GM12878 (cell line): ENCODE measurements at regions not wholly inside any gene's neighbourhood (a gene's known extent, or its start where the extent isn't known, plus 50 kb on each side); places are given as distances from the start of the nearest gene placed in this dataset.

ENCODE experiments used
- ATAC-seq: fragments of 200-7000 bp; cut with Tn5 transposase; 3 replicates; pipeline ENCODE4 v1.9.1; 2020; ENCODE audit warnings: mild to moderate bottlenecking, moderate library complexity
- BruUV-seq: library from RNA; stranded (reverse); fragments of 400-500 nt; replicated peaks from 2 replicates; lab custom pipeline; 2021; lab: Mats Ljungman, UMichigan
- CTCF ChIA-PET: fragments of 300-600 bp; sonication (Branson Sonifier 250); formaldehyde crosslinking; extraction: SDS; loops from one replicate; lab custom pipeline; 2021; ENCODE audit warnings: inconsistent platforms; lab: Yijun Ruan, JAX
- POLR2A ChIA-PET: fragments of 350-600 bp; formaldehyde crosslinking; extraction: SDS; loops from one replicate; lab custom pipeline; 2021; ENCODE audit warnings: inconsistent platforms; lab: Charles Lee
- RAD21 ChIA-PET: fragments of 300-600 bp; sonication (Branson Sonifier 250); formaldehyde crosslinking; loops from one replicate; lab custom pipeline; 2023; ENCODE audit warnings: antibody characterized with exemption; ENCODE audit not compliant: unreplicated experiment; lab: Charles Lee
- SMC1A ChIA-PET: fragments of 300-600 bp; sonication (Branson Sonifier 250); formaldehyde crosslinking; loops from one replicate; lab custom pipeline; 2023; ENCODE audit not compliant: unreplicated experiment, uncharacterized antibody; lab: Charles Lee
- DNase-seq: peaks from one replicate; pipeline ENCODE4 v3.0.0-alpha.2; 2011; ENCODE audit warnings: low read depth, low spot score
- FAIRE-seq: peaks from 3 replicates; lab custom pipeline; 2011; peaks lifted over from hg19 to GRCh38; lab: Jason Lieb, UNC
- H2AFZ ChIP-seq: 2 replicates; pipeline ENCODE4 v1.6.0; 2011; ENCODE audit warnings: low read depth, low read length, control low read depth; ENCODE audit not compliant: control insufficient read depth
- H3K27ac ChIP-seq: 2 replicates; pipeline ENCODE4 v1.5.1; 2011; ENCODE audit warnings: control low read depth; ENCODE audit not compliant: control insufficient read depth, insufficient read depth
- H3K27me3 ChIP-seq, 2 experiments: replicated peaks in 1 of 2; 2 replicates each; pipeline versions ENCODE4 v1.6.0 to v1.6.1; 2011; ENCODE audit warnings: low read length in 1 of 2; ENCODE audit not compliant: control insufficient read depth in 2 of 2, insufficient read depth in 2 of 2
- H3K36me3 ChIP-seq, 2 experiments: 2 replicates each; pipeline ENCODE4 v1.5.1; 2011; ENCODE audit warnings: low read length in 1 of 2; ENCODE audit not compliant: control insufficient read depth in 2 of 2, insufficient read depth in 2 of 2
- H3K4me1 ChIP-seq: 2 replicates; pipeline ENCODE4 v1.6.1; 2011; ENCODE audit warnings: mild to moderate bottlenecking, low read length, moderate library complexity, mixed read lengths; ENCODE audit not compliant: control insufficient read depth, insufficient read depth
- H3K4me2 ChIP-seq: 2 replicates; pipeline ENCODE4 v1.6.0; 2011; ENCODE audit warnings: control low read depth; ENCODE audit not compliant: control insufficient read depth, insufficient read depth
- H3K4me3 ChIP-seq: fragments of 200-600 bp; sonication (generic); 2 replicates; pipeline ENCODE4 v1.5.1; 2016
- H3K79me2 ChIP-seq: 2 replicates; pipeline ENCODE4 v1.6.0; 2011; ENCODE audit warnings: low read length; ENCODE audit not compliant: control insufficient read depth, insufficient read depth
- H3K9ac ChIP-seq: 2 replicates; pipeline ENCODE4 v1.8.0; 2011; ENCODE audit warnings: low read length, control low read depth, mixed read lengths; ENCODE audit not compliant: control insufficient read depth, insufficient read depth
- H3K9me3 ChIP-seq: replicated peaks from 3 replicates; pipeline ENCODE4 v1.5.1; 2011; ENCODE audit warnings: mild to moderate bottlenecking, low read length; ENCODE audit not compliant: control insufficient read depth, insufficient read depth
- H4K20me1 ChIP-seq: 2 replicates; pipeline ENCODE4 v1.6.0; 2011; ENCODE audit not compliant: control insufficient read depth, insufficient read depth
- ATF2 ChIP-seq: IDR thresholded peaks from 2 replicates; pipeline ENCODE4 v1.6.1; 2012; ENCODE audit warnings: low read length, inconsistent platforms
- BACH1 ChIP-seq: fragments of 450-650 bp; IDR thresholded peaks from 2 replicates; pipeline ENCODE4 v1.6.1; 2017; ENCODE audit warnings: mild to moderate bottlenecking, borderline replicate concordance
- BCL11A ChIP-seq: IDR thresholded peaks from 2 replicates; pipeline ENCODE4 v1.6.1; 2011; ENCODE audit warnings: low read depth, low read length
- BHLHE40 ChIP-seq, 2 experiments: fragments of 450-650 bp in 1 of 2; IDR thresholded peaks; 2 replicates each; pipeline ENCODE4 v1.6.1; 2011 to 2017; ENCODE audit warnings: low read depth in 2 of 2, borderline replicate concordance in 1 of 2, improper control_type of control experiment in 1 of 2, low read length in 1 of 2, mild to moderate bottlenecking in 1 of 2
- CEBPB ChIP-seq, 2 experiments: fragments of 150-350 bp in 1 of 2; IDR thresholded peaks; 2 replicates each; pipeline ENCODE4 v1.6.1; 2012 to 2014; ENCODE audit warnings: low read depth in 2 of 2, low read length in 2 of 2, borderline replicate concordance in 1 of 2, inconsistent platforms in 1 of 2
- EZH2 ChIP-seq: IDR thresholded peaks from 2 replicates; pipeline ENCODE4 v1.6.1; 2012; ENCODE audit warnings: low read depth, mild to moderate bottlenecking, control low read depth, inconsistent platforms, low read length, borderline replicate concordance; ENCODE audit not compliant: control insufficient read depth
- JUNB ChIP-seq: IDR thresholded peaks from 2 replicates; pipeline ENCODE4 v1.6.1; 2016; ENCODE audit warnings: antibody characterized with exemption, mild to moderate bottlenecking
- MTA2 ChIP-seq: fragments of 450-650 bp; IDR thresholded peaks from 2 replicates; pipeline ENCODE4 v1.6.1; 2016; ENCODE audit warnings: low read depth, mild to moderate bottlenecking, moderate library complexity
- NBN ChIP-seq: fragments of 450-650 bp; IDR thresholded peaks from 2 replicates; pipeline ENCODE4 v1.6.1; 2016
- NRF1 ChIP-seq: conservative IDR thresholded peaks from 2 replicates; pipeline ENCODE4 v1.6.1; 2011; ENCODE audit warnings: mild to moderate bottlenecking, low read depth, low read length, improper control_type of control experiment
- PML ChIP-seq: IDR thresholded peaks from 2 replicates; pipeline ENCODE4 v1.6.1; 2012; ENCODE audit warnings: low read length, inconsistent platforms
- POLR2AphosphoS5 ChIP-seq: IDR thresholded peaks from 2 replicates; pipeline ENCODE4 v1.6.1; 2011; ENCODE audit warnings: mild to moderate bottlenecking, low read length, inconsistent platforms
- RFX5 ChIP-seq: IDR thresholded peaks from 2 replicates; pipeline ENCODE4 v1.6.1; 2011; ENCODE audit warnings: low read depth, low read length, improper control_type of control experiment
- SMC3 ChIP-seq: IDR thresholded peaks from 2 replicates; pipeline ENCODE4 v1.6.1; 2011; ENCODE audit warnings: low read length, improper control_type of control experiment, borderline replicate concordance
- STAT1 ChIP-seq: fragments of 450-650 bp; conservative IDR thresholded peaks from 2 replicates; pipeline ENCODE4 v1.6.1; 2014; ENCODE audit warnings: antibody characterized with exemption, mild to moderate bottlenecking
- TCF3 ChIP-seq: IDR thresholded peaks from 2 replicates; pipeline ENCODE4 v1.6.1; 2012; ENCODE audit warnings: low read depth, mild to moderate bottlenecking, low read length, borderline replicate concordance; ENCODE audit not compliant: insufficient read depth
- USF1 ChIP-seq: IDR thresholded peaks from 2 replicates; pipeline ENCODE4 v1.6.1; 2011; ENCODE audit warnings: borderline replicate concordance, low read depth, mild to moderate bottlenecking, moderate library complexity, mixed read lengths, low read length; ENCODE audit not compliant: insufficient read depth; ENCODE audit errors: extremely low read length
- WGBS: methylation state at CpG from one replicate; pipeline ENCODE4 v1.1.6; 2016; ENCODE audit warnings: low lambda C conversion rate; ENCODE audit not compliant: insufficient replicate concordance, insufficient coverage; ENCODE audit errors: missing lambda C conversion rate; 5-methylcytosine and 5-hydroxymethylcytosine counted together
- in situ Hi-C: fragments of 300-500 bp; cut with MboI; formaldehyde crosslinking; loops from 9 replicates; pipeline ENCODE4 v1.14.3; 2018; ENCODE audit warnings: mixed read lengths
- intact Hi-C: fragments of 100-400 bp; cut with micrococcal nuclease; formaldehyde crosslinking; loops from one replicate; pipeline ENCODE4 v1.14.2; 2022; ENCODE audit not compliant: unreplicated experiment

DNA sequence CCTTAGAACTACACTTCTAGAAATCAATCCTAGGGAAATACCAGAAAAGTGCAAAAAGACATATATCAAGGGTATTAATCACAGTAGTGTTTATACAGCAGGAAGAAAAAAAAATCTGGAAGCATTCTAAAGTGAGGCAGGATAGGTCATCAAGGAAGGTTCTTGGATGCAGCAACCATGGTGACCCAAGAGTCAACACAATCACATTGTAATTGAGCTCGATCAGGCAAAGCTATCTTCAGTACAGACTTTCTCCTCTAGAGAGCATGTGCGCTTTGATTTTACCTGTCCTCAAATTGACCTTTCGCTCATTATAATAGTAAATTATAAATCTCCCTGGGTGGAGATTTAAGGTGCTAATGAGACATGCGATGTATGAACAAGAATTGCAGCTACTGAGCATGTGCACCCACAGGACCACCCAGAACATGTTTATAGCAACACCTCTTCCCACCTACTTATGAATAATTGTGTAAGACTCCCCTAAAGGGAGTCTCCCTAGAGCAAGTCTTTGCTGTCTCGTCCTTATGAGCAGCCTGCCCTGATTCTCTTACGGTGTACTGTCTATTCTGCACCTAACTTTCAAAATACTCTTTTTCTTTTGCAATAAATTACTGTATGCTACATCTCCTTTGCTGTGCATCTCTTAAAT, 297.7 kb downstream of the ATPSCKMT start:
- POLR2A ChIA-PET = no interaction called here
- no peak overlapping the region for H3K9ac ChIP-seq
- no peak overlapping the region for H3K4me2 ChIP-seq
- H3K9me3 ChIP-seq = no peaks in the 10 kb centered on the region
- no peaks in the 10 kb centered on the region for H3K79me2 ChIP-seq
- H3K27me3 ChIP-seq = no peaks in the 10 kb centered on the region
- no peaks in the 10 kb centered on the region for H3K36me3 ChIP-seq
- 0 out of 2 replicates have a peak, but pooled peaks have one; percentile 10 for TF ChIP-seq MTA2
- TF ChIP-seq JUNB = 0 out of 2 replicates have a peak, but pooled peaks have one; percentile 25
- TF ChIP-seq NRF1 = no peak
- WGBS = 11% methylated on average over 6 of the region's 6 CpGs
- no peak overlapping the region for H3K27ac ChIP-seq
- FAIRE-seq (no peak), DNase-seq (no peak), ATAC-seq (peak; percentile 42)
- in situ Hi-C loops (no loop called here), intact Hi-C loops (no loop called here)
- BruUV-seq = no TSS peak
- H3K4me3 ChIP-seq = no peak overlapping the region
- CTCF ChIA-PET = interaction anchor here (1.0 kb wide), 1 partner anchor 77 kb away, joined by 3 read pairs; no protein-coding TSS in a partner anchor
- H3K4me1 ChIP-seq = peaks cover 9% of the 10 kb centered on the region
- no peaks in the 10 kb centered on the region for H4K20me1 ChIP-seq
- SMC1A ChIA-PET = no interaction called here
- RAD21 ChIA-PET = no interaction called here
- H2AFZ ChIP-seq = no peak overlapping the region; the same call in 1 of the 2 replicates

DNA sequence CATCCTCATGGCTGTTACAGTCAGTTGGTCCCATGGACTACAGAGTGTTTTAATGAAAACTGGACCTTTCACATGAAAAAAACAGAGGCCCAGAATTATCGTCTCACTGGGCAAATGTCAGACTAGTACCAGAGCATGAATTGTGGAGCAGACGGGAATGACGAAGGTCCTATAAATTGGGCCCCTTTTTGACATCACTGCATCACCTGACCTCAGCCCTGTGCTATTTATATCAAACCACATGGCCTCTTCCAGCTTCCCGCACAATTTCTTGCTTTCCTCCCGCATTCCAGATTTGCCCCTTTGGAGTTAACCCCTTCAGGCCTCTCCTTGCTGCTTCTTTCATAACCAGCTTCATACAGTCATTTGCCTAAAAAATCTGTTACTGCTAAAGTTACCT, 301.7 kb downstream of the ATPSCKMT start:
- RAD21 ChIA-PET = no interaction called here
- Histone ChIP-seq H3K4me3 (no peak overlapping the region), H3K79me2 (no peaks in the 10 kb centered on the region), H3K9ac (no peak overlapping the region), H3K27ac (no peak overlapping the region), H3K4me2 (no peak overlapping the region), H4K20me1 (no peaks in the 10 kb centered on the region), H2AFZ (no peak overlapping the region), H3K4me1 (peaks cover 11% of the 10 kb centered on the region), H3K36me3 (no peaks in the 10 kb centered on the region), H3K9me3 (no peaks in the 10 kb centered on the region), H3K27me3 (no peaks in the 10 kb centered on the region)
- SMC1A ChIA-PET = interaction anchor here (1.0 to 1.6 kb wide), 4 partner anchors 9 to 46 kb away, joined by 3 to 4 read pairs (median 3); no protein-coding TSS in a partner anchor
- BruUV-seq = no TSS peak
- DNase-seq (no peak), ATAC-seq (no peak), FAIRE-seq (no peak)
- intact Hi-C loops (no loop called here), in situ Hi-C loops (no loop called here)
- CTCF ChIA-PET = no interaction called here
- POLR2A ChIA-PET = interaction anchor here (0.6 kb wide), 1 partner anchor 1808 kb away, joined by 3 read pairs; no protein-coding TSS in a partner anchor
- 58% methylated on average over 5 of the region's 5 CpGs for WGBS
- TF ChIP-seq TCF3 = no peak
- TF ChIP-seq CEBPB (IDR thresholded peaks at IDR 0.05; ENCODE audit: borderline replicate concordance in 1 of 2, low read depth in 2 of 2, low read length in 2 of 2) = no peak
- no peak for TF ChIP-seq BCL11A
- no peak for TF ChIP-seq USF1
- TF ChIP-seq BHLHE40 (IDR thresholded peaks at IDR 0.05; ENCODE audit: borderline replicate concordance in 1 of 2, low read depth in 2 of 2, low read length in 1 of 2) = no peak
- TF ChIP-seq SMC3 = no peak
- no peak for TF ChIP-seq RFX5
- TF ChIP-seq POLR2AphosphoS5 = no peak
- no peak for TF ChIP-seq BACH1
- no peak for TF ChIP-seq NBN
- TF ChIP-seq EZH2 = no peak
- no peak for TF ChIP-seq STAT1
- no peak for TF ChIP-seq PML
- no peak for TF ChIP-seq ATF2
